Neutrophil (primary cell): ENCODE measurements at regions not wholly inside any gene's neighbourhood (a gene's known extent, or its start where the extent isn't known, plus 50 kb on each side); places are given as distances from the start of the nearest gene placed in this dataset.

Source experiments
- H3K27ac ChIP-seq: fragments of 200-600 bp; sonication (generic); 2 replicates; pipeline ENCODE4 v1.5.1; 2016; ENCODE audit warnings: mild to moderate bottlenecking, moderate library complexity
- H3K27me3 ChIP-seq: fragments of 200-600 bp; sonication (generic); 2 replicates; pipeline ENCODE4 v1.6.0; 2016; ENCODE audit warnings: mild to moderate bottlenecking
- H3K36me3 ChIP-seq: fragments of 200-600 bp; sonication (generic); 2 replicates; pipeline ENCODE4 v1.5.1; 2017
- H3K4me1 ChIP-seq, 2 experiments: fragments of 200-600 bp in 1 of 2; sonication (generic) in 1 of 2; 1 replicate in 1 of 2; 2 replicates in 1 of 2; pipeline versions ENCODE4 v1.5.1 to v1.6.1; 2013 to 2016; ENCODE audit warnings: low read depth in 1 of 2, low read length in 1 of 2, mild to moderate bottlenecking in 1 of 2, moderate library complexity in 1 of 2; ENCODE audit not compliant: control insufficient read depth in 1 of 2, insufficient read depth in 1 of 2
- H3K4me3 ChIP-seq, 2 experiments: fragments of 200-600 bp in 1 of 2; sonication (generic) in 1 of 2; 1 replicate in 1 of 2; 2 replicates in 1 of 2; pipeline ENCODE4 v1.5.1; 2013 to 2016; ENCODE audit warnings: low read depth in 1 of 2, low read length in 1 of 2, mild to moderate bottlenecking in 1 of 2, moderate library complexity in 1 of 2
- H3K9me3 ChIP-seq: fragments of 200-600 bp; sonication (generic); 2 replicates; pipeline ENCODE4 v1.5.1; 2016
- TF ChIP-seq, protein P1 (sequence below): fragments of 200-600 bp; sonication (generic); IDR thresholded peaks from 2 replicates; pipeline ENCODE4 v1.5.1; 2016; ENCODE audit warnings: antibody characterized with exemption

DNA sequence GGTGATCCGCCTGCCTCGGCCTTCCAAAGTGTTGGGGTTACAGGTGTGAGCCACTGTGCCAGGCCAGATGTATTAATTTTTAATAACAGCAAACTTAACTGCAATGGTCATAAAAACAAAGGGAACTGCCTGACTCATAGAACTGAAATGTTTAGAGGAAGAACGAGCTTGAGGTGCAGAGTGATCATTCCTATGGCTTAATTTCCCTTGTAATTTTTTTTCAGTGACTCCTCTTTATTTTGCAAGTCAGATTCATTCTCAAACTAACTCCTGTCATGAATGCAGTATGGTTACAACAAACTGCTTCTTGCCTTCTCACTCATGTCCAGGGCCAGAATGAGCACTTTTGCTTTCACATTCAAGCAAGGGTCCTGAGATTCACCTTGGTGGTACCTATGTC, 231.3 kb downstream of the HAPSTR1 start:
- Histone ChIP-seq H3K4me3 (no peak overlapping the region), H3K36me3 (no peaks in the 10 kb centered on the region), H3K9me3 (no peaks in the 10 kb centered on the region), H3K27me3 (no peaks in the 10 kb centered on the region), H3K27ac (no peak overlapping the region), H3K4me1 (no peaks in the 10 kb centered on the region)
- TF ChIP-seq, protein P1, sequence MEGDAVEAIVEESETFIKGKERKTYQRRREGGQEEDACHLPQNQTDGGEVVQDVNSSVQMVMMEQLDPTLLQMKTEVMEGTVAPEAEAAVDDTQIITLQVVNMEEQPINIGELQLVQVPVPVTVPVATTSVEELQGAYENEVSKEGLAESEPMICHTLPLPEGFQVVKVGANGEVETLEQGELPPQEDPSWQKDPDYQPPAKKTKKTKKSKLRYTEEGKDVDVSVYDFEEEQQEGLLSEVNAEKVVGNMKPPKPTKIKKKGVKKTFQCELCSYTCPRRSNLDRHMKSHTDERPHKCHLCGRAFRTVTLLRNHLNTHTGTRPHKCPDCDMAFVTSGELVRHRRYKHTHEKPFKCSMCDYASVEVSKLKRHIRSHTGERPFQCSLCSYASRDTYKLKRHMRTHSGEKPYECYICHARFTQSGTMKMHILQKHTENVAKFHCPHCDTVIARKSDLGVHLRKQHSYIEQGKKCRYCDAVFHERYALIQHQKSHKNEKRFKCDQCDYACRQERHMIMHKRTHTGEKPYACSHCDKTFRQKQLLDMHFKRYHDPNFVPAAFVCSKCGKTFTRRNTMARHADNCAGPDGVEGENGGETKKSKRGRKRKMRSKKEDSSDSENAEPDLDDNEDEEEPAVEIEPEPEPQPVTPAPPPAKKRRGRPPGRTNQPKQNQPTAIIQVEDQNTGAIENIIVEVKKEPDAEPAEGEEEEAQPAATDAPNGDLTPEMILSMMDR = no peak

DNA sequence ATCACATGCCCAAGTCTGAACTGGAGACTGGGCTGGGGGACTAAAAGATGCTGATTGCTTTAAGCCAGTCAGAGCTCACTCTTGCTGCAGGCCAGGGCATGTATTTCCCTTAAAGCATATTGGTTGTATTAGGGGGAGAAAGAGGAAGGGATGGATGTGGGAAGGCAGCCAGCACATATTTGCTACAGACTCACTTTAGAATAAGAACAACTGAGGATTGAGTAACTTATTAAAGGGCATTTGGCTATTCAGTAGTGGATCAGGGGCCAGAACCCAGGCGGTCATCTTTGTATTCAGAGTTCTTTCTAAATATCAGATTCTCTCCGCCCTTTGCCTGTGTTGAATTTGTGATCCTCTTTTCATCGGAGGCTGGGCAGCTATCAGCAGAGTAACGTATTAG, 231.7 kb downstream of the HAPSTR1 start:
- Histone ChIP-seq H3K36me3 (no peaks in the 10 kb centered on the region), H3K27me3 (peaks cover 3% of the 10 kb centered on the region), H3K27ac (no peak overlapping the region), H3K4me3 (no peak overlapping the region), H3K4me1 (no peaks in the 10 kb centered on the region), H3K9me3 (no peaks in the 10 kb centered on the region)
- TF ChIP-seq, protein P1 = no peak

DNA sequence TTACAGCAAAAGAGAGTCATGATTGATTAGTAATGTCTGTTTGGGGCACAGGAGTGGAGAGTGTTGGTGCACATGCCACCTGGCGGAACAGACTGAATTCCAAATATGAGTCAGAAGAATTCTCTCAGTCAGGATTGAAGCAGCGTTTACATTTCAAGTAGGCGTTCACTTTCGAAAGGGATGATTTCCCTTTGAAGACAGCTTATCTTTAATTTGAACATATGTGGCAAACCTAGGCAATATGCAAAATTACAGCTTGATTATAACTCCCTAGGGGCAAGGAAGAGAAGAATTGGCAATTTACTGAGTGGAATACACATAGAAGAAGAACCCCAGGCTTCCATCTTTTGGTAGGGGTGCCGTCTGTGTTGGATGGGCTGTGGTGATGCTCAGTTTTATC, 235.8 kb downstream of the HAPSTR1 start:
- H3K4me3 ChIP-seq = no peak overlapping the region
- H3K27me3 ChIP-seq = peaks cover 7% of the 10 kb centered on the region
- H3K9me3 ChIP-seq = no peaks in the 10 kb centered on the region
- H3K27ac ChIP-seq = no peak overlapping the region
- TF ChIP-seq, protein P1 = no peak
- no peaks in the 10 kb centered on the region for H3K36me3 ChIP-seq
- H3K4me1 ChIP-seq = no peaks in the 10 kb centered on the region

DNA sequence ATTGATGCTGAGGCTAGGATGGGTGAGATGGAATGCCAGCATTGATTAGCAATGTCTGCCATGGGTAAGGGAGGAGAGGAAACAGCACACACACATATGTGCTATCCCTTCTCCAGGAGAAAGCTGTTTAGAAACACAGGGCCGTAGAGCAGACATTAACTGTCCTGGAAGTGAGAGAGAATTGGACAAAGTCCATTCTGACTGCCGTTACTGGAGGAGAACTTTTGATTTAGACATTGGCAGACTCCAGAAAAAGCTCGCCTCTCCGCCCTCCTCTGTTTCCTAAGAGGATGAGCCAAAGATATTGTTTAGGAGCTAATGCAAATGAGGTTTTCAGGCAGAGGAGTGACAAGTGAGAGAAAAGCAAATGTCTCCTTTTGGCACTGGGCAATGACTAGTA, 237.0 kb downstream of the HAPSTR1 start:
- H3K36me3 ChIP-seq = no peaks in the 10 kb centered on the region

DNA sequence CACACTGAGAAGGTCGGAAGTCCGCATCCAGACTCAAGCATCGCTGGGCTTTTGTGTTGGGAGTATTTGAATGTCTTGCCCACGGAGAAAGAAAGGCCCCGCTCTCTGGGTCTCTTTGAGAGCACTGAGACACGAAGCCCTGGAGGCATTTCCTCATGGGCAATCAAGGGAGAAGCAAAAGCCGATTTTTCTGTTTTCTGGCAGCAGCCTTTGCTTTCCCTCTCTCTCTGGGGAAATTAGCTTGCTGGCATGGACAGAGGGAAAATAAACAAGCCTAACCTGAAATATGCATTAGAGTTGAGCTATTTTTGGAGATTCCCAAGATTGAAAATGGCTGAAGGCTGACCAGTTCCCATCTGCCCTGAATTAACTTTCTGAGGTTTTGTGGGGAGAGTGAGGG, 238.7 kb downstream of the HAPSTR1 start:
- Histone ChIP-seq H3K36me3 (no peaks in the 10 kb centered on the region), H3K4me3 (no peak overlapping the region), H3K4me1 (no peaks in the 10 kb centered on the region), H3K27ac (no peak overlapping the region), H3K9me3 (no peaks in the 10 kb centered on the region), H3K27me3 (peaks cover 7% of the 10 kb centered on the region)
- TF ChIP-seq, protein P1 = no peak

More for the DNA sequence above, 237.0 kb downstream of the HAPSTR1 start:
- TF ChIP-seq, protein P1 = no peak
- Histone ChIP-seq H3K9me3 (no peaks in the 10 kb centered on the region), H3K4me1 (no peaks in the 10 kb centered on the region), H3K4me3 (no peak overlapping the region), H3K27ac (no peak overlapping the region), H3K27me3 (peaks cover 7% of the 10 kb centered on the region)

DNA sequence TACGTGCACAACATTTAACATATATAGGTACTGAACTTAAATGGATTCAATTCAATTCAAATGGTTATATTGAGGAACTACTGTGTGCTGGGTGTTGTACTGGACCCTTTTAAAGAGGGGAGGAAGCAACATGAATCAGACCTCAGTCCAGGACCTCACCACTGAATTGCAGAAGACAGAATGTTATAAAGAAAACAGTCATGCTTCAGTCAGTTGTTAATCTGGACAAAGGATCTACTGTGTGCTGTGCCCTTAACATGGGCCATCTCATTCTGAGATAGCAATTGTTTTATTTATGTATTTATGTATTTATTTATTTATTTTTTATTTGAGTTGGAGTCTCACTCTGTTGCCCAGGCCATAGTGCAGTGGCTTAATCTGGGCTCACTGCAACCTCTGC, 240.1 kb downstream of the HAPSTR1 start:
- Histone ChIP-seq H3K27ac (no peak overlapping the region), H3K4me3 (no peak overlapping the region), H3K36me3 (no peaks in the 10 kb centered on the region), H3K27me3 (peaks cover 7% of the 10 kb centered on the region), H3K9me3 (no peaks in the 10 kb centered on the region), H3K4me1 (no peaks in the 10 kb centered on the region)
- TF ChIP-seq, protein P1 = no peak
